ENCODE measurements at regions not wholly inside any gene's neighbourhood (a gene's known extent, or its start where the extent isn't known, plus 50 kb on each side); places are given as distances from the start of the nearest gene placed in this dataset.

DNA sequence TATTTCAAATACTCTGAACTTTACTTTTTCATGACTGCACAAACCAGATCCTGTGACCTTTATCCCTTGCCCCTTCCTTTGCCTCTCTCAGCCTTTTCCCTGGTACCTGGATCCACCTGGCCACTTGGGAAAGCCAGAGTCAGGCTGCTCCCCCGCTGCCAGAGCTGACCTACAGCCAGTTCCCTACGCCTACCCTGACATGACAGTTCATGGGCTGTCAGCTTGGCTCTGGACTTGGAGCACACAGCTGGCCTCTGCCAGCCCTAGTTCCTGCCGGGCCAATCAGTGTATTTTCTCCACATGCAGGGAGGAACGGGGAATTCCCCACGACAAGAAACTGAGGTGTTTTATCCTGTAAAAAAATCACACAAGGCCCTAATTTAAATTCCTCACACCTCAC is 382.6 kb downstream of the INSC start:
- no peak overlapping the region for H2AFZ ChIP-seq
- H4K20me1 ChIP-seq (replicated peaks; ENCODE audit: insufficient read depth) = no peaks in the 10 kb centered on the region
- Mint-ChIP-seq H3K4me3 (no peak overlapping the region), H3K4me1 (peaks cover 9% of the 10 kb centered on the region), H3K36me3 (ENCODE audit: low read depth) (no peaks in the 10 kb centered on the region), H3K27me3 (ENCODE audit: insufficient read depth, low read depth, poor library complexity) (peaks cover 10% of the 10 kb centered on the region), H3K27ac (no peak overlapping the region), H3K9me3 (no peaks in the 10 kb centered on the region; the same call in 2 of the 3 replicates)
- no peak for DNase-seq (ENCODE audit: low spot score)
- H3K9me2 ChIP-seq (ENCODE audit: insufficient read depth) = no peaks in the 10 kb centered on the region
- TF ChIP-seq JUNB (IDR thresholded peaks at IDR 0.05; ENCODE audit: unreplicated experiment) = no peak
- no peak for TF ChIP-seq EZH2 (IDR thresholded peaks at IDR 0.05; ENCODE audit: low read depth, unreplicated experiment)
- no peak for TF ChIP-seq POLR2AphosphoS5 (IDR thresholded peaks at IDR 0.05; ENCODE audit: low read depth)
- no peak for TF ChIP-seq STAT1 (IDR thresholded peaks at IDR 0.05; ENCODE audit: unreplicated experiment)
- no peak for TF ChIP-seq NANOG (IDR thresholded peaks at IDR 0.05; ENCODE audit: borderline replicate concordance)
- TF ChIP-seq EZH2phosphoT487 (IDR thresholded peaks at IDR 0.05; ENCODE audit: unreplicated experiment) = no peak
- TF ChIP-seq CREB1 (CRISPR knock-in tag; IDR thresholded peaks at IDR 0.05; ENCODE audit: low read depth) = no peak
- TF ChIP-seq, protein P1, sequence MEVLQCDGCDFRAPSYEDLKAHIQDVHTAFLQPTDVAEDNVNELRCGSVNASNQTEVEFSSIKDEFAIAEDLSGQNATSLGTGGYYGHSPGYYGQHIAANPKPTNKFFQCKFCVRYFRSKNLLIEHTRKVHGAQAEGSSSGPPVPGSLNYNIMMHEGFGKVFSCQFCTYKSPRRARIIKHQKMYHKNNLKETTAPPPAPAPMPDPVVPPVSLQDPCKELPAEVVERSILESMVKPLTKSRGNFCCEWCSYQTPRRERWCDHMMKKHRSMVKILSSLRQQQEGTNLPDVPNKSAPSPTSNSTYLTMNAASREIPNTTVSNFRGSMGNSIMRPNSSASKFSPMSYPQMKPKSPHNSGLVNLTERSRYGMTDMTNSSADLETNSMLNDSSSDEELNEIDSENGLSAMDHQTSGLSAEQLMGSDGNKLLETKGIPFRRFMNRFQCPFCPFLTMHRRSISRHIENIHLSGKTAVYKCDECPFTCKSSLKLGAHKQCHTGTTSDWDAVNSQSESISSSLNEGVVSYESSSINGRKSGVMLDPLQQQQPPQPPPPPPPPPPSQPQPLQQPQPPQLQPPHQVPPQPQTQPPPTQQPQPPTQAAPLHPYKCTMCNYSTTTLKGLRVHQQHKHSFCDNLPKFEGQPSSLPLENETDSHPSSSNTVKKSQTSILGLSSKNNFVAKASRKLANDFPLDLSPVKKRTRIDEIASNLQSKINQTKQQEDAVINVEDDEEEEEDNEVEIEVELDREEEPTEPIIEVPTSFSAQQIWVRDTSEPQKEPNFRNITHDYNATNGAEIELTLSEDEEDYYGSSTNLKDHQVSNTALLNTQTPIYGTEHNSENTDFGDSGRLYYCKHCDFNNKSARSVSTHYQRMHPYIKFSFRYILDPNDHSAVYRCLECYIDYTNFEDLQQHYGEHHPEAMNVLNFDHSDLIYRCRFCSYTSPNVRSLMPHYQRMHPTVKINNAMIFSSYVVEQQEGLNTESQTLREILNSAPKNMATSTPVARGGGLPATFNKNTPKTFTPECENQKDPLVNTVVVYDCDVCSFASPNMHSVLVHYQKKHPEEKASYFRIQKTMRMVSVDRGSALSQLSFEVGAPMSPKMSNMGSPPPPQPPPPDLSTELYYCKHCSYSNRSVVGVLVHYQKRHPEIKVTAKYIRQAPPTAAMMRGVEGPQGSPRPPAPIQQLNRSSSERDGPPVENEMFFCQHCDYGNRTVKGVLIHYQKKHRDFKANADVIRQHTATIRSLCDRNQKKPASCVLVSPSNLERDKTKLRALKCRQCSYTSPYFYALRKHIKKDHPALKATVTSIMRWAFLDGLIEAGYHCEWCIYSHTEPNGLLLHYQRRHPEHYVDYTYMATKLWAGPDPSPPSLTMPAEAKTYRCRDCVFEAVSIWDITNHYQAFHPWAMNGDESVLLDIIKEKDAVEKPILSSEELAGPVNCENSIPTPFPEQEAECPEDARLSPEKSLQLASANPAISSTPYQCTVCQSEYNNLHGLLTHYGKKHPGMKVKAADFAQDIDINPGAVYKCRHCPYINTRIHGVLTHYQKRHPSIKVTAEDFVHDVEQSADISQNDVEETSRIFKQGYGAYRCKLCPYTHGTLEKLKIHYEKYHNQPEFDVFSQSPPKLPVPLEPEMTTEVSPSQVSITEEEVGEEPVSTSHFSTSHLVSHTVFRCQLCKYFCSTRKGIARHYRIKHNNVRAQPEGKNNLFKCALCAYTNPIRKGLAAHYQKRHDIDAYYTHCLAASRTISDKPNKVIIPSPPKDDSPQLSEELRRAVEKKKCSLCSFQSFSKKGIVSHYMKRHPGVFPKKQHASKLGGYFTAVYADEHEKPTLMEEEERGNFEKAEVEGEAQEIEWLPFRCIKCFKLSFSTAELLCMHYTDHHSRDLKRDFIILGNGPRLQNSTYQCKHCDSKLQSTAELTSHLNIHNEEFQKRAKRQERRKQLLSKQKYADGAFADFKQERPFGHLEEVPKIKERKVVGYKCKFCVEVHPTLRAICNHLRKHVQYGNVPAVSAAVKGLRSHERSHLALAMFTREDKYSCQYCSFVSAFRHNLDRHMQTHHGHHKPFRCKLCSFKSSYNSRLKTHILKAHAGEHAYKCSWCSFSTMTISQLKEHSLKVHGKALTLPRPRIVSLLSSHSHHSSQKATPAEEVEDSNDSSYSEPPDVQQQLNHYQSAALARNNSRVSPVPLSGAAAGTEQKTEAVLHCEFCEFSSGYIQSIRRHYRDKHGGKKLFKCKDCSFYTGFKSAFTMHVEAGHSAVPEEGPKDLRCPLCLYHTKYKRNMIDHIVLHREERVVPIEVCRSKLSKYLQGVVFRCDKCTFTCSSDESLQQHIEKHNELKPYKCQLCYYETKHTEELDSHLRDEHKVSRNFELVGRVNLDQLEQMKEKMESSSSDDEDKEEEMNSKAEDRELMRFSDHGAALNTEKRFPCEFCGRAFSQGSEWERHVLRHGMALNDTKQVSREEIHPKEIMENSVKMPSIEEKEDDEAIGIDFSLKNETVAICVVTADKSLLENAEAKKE (CRISPR knock-in tag; IDR thresholded peaks at IDR 0.05) = no peak
- TF ChIP-seq, protein P2, sequence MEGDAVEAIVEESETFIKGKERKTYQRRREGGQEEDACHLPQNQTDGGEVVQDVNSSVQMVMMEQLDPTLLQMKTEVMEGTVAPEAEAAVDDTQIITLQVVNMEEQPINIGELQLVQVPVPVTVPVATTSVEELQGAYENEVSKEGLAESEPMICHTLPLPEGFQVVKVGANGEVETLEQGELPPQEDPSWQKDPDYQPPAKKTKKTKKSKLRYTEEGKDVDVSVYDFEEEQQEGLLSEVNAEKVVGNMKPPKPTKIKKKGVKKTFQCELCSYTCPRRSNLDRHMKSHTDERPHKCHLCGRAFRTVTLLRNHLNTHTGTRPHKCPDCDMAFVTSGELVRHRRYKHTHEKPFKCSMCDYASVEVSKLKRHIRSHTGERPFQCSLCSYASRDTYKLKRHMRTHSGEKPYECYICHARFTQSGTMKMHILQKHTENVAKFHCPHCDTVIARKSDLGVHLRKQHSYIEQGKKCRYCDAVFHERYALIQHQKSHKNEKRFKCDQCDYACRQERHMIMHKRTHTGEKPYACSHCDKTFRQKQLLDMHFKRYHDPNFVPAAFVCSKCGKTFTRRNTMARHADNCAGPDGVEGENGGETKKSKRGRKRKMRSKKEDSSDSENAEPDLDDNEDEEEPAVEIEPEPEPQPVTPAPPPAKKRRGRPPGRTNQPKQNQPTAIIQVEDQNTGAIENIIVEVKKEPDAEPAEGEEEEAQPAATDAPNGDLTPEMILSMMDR (conservative IDR thresholded peaks at IDR 0.05; ENCODE audit: low read depth in 2 of 2) = no peak
- no peak for TF ChIP-seq ZNF114 (CRISPR knock-in tag; IDR thresholded peaks at IDR 0.05)
- TF ChIP-seq ZNF331 (CRISPR knock-in tag; IDR thresholded peaks at IDR 0.05; ENCODE audit: low read depth) = no peak
- TF ChIP-seq, protein P3, sequence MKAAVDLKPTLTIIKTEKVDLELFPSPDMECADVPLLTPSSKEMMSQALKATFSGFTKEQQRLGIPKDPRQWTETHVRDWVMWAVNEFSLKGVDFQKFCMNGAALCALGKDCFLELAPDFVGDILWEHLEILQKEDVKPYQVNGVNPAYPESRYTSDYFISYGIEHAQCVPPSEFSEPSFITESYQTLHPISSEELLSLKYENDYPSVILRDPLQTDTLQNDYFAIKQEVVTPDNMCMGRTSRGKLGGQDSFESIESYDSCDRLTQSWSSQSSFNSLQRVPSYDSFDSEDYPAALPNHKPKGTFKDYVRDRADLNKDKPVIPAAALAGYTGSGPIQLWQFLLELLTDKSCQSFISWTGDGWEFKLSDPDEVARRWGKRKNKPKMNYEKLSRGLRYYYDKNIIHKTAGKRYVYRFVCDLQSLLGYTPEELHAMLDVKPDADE (IDR thresholded peaks at IDR 0.05) = no peak
- TF ChIP-seq, protein P4, sequence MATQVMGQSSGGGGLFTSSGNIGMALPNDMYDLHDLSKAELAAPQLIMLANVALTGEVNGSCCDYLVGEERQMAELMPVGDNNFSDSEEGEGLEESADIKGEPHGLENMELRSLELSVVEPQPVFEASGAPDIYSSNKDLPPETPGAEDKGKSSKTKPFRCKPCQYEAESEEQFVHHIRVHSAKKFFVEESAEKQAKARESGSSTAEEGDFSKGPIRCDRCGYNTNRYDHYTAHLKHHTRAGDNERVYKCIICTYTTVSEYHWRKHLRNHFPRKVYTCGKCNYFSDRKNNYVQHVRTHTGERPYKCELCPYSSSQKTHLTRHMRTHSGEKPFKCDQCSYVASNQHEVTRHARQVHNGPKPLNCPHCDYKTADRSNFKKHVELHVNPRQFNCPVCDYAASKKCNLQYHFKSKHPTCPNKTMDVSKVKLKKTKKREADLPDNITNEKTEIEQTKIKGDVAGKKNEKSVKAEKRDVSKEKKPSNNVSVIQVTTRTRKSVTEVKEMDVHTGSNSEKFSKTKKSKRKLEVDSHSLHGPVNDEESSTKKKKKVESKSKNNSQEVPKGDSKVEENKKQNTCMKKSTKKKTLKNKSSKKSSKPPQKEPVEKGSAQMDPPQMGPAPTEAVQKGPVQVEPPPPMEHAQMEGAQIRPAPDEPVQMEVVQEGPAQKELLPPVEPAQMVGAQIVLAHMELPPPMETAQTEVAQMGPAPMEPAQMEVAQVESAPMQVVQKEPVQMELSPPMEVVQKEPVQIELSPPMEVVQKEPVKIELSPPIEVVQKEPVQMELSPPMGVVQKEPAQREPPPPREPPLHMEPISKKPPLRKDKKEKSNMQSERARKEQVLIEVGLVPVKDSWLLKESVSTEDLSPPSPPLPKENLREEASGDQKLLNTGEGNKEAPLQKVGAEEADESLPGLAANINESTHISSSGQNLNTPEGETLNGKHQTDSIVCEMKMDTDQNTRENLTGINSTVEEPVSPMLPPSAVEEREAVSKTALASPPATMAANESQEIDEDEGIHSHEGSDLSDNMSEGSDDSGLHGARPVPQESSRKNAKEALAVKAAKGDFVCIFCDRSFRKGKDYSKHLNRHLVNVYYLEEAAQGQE (IDR thresholded peaks at IDR 0.05; ENCODE audit: unreplicated experiment) = no peak
- H3K4me1 ChIP-seq (ENCODE audit: insufficient read depth) = no peaks in the 10 kb centered on the region; the same call in 1 of the 2 replicates
- H3K4me2 ChIP-seq = no peak overlapping the region
- peak; percentile 50 for ATAC-seq
- no peak overlapping the region for H3K27ac ChIP-seq (ENCODE audit: low read depth)
- no peaks in the 10 kb centered on the region for H3K79me2 ChIP-seq (replicated peaks; ENCODE audit: insufficient read depth)
- no peak overlapping the region for H3K4me3 ChIP-seq
- no peaks in the 10 kb centered on the region for H3F3A ChIP-seq (replicated peaks; ENCODE audit: low read depth)
- H3K27me3 ChIP-seq (ENCODE audit: insufficient read depth) = no peaks in the 10 kb centered on the region
- no peaks in the 10 kb centered on the region for H3K36me3 ChIP-seq (ENCODE audit: insufficient read depth)
